IMR-90 (cell line): ENCODE measurements at regions not wholly inside any gene's neighbourhood (a gene's known extent, or its start where the extent isn't known, plus 50 kb on each side); places are given as distances from the start of the nearest gene placed in this dataset.

ENCODE experiments used
- ATAC-seq: fragments of 200-7000 bp; cut with Tn5 transposase; 2 replicates; pipeline ENCODE4 v1.9.1; 2020; ENCODE audit warnings: low read depth, mild to moderate bottlenecking, moderate library complexity
- BruUV-seq: library from RNA; stranded (reverse); fragments of 400-500 nt; replicated peaks from 2 replicates; lab custom pipeline; 2021; lab: Mats Ljungman, UMichigan
- CTCF ChIA-PET: fragments of 300-600 bp; formaldehyde crosslinking; extraction: SDS; loops from one replicate; lab custom pipeline; 2021; ENCODE audit warnings: antibody characterized with exemption; lab: Yijun Ruan, JAX
- POLR2A ChIA-PET: fragments of 300-600 bp; sonication (Branson Sonifier 250); formaldehyde crosslinking; loops from one replicate; lab custom pipeline; 2022; ENCODE audit warnings: antibody characterized with exemption; ENCODE audit not compliant: unreplicated experiment; lab: Charles Lee
- DNase-seq: peaks from one replicate; pipeline ENCODE4 v3.0.0; 2013
- H2AFZ ChIP-seq: replicated peaks from 2 replicates; pipeline ENCODE3; 2013; ENCODE audit warnings: low read length, mild to moderate bottlenecking; ENCODE audit not compliant: poor library complexity
- H2AK5ac ChIP-seq: 2 replicates; pipeline ENCODE4 v1.6.1; 2013; ENCODE audit warnings: low read depth, low read length, inconsistent platforms
- H2AK9ac ChIP-seq: replicated peaks from 2 replicates; pipeline ENCODE3; 2013; ENCODE audit warnings: mild to moderate bottlenecking, low read depth, low read length, moderate library complexity; ENCODE audit not compliant: poor library complexity
- H2BK120ac ChIP-seq: 2 replicates; pipeline ENCODE4 v1.6.1; 2013; ENCODE audit warnings: low read depth, low read length, inconsistent platforms
- H2BK15ac ChIP-seq: 3 replicates; pipeline ENCODE4 v1.6.1; 2013; ENCODE audit warnings: low read depth, low read length, inconsistent platforms
- H2BK20ac ChIP-seq: 2 replicates; pipeline ENCODE4 v1.6.1; 2013; ENCODE audit warnings: low read depth, mild to moderate bottlenecking, inconsistent platforms, low read length, moderate library complexity
- H2BK5ac ChIP-seq: 2 replicates; pipeline ENCODE4 v1.6.1; 2013; ENCODE audit warnings: mild to moderate bottlenecking, low read depth, low read length, inconsistent platforms; ENCODE audit not compliant: poor library complexity, severe bottlenecking
- H3K14ac ChIP-seq: replicated peaks from 2 replicates; pipeline ENCODE4 v1.6.1; 2013; ENCODE audit warnings: low read depth, low read length, inconsistent platforms
- H3K18ac ChIP-seq: 2 replicates; pipeline ENCODE4 v1.6.1; 2013; ENCODE audit warnings: low read depth, low read length, control low read depth
- H3K23ac ChIP-seq: 2 replicates; pipeline ENCODE4 v1.6.1; 2013; ENCODE audit warnings: low read depth, low read length, inconsistent platforms
- H3K27ac ChIP-seq: 2 replicates; pipeline ENCODE4 v1.5.1; 2013; ENCODE audit warnings: mild to moderate bottlenecking, control low read depth, low read length; ENCODE audit not compliant: insufficient read depth
- H3K27me3 ChIP-seq: 2 replicates; pipeline ENCODE4 v1.6.1; 2013; ENCODE audit warnings: low read length; ENCODE audit not compliant: control insufficient read depth, insufficient read depth
- H3K36me3 ChIP-seq: 2 replicates; pipeline ENCODE4 v1.6.1; 2013; ENCODE audit warnings: low read length, mixed read lengths; ENCODE audit not compliant: control insufficient read depth, insufficient read depth
- H3K4ac ChIP-seq: 2 replicates; pipeline ENCODE4 v1.6.1; 2013; ENCODE audit warnings: low read depth, low read length, inconsistent platforms
- H3K4me1 ChIP-seq: 2 replicates; pipeline ENCODE4 v1.6.1; 2013; ENCODE audit warnings: low read length, mixed read lengths; ENCODE audit not compliant: control insufficient read depth, insufficient read depth
- H3K4me2 ChIP-seq: 2 replicates; pipeline ENCODE4 v1.6.1; 2013; ENCODE audit warnings: low read depth, mild to moderate bottlenecking, control low read depth, low read length, moderate library complexity
- H3K4me3 ChIP-seq: 2 replicates; pipeline ENCODE4 v1.5.1; 2013; ENCODE audit warnings: low read depth, mild to moderate bottlenecking, control low read depth, low read length, moderate library complexity; ENCODE audit not compliant: insufficient read depth
- H3K56ac ChIP-seq: 2 replicates; pipeline ENCODE4 v1.6.1; 2013; ENCODE audit warnings: low read length, inconsistent platforms; ENCODE audit not compliant: insufficient read depth; ENCODE audit errors: extremely low read depth
- H3K79me1 ChIP-seq, 2 experiments: 2 replicates each; pipeline ENCODE4 v1.6.1; 2013; ENCODE audit warnings: low read length in 2 of 2, inconsistent platforms in 1 of 2, low read depth in 1 of 2
- H3K9ac ChIP-seq: 2 replicates; pipeline ENCODE4 v1.6.1; 2013; ENCODE audit warnings: low read depth, low read length, control low read depth
- H3K9me1 ChIP-seq: 2 replicates; pipeline ENCODE4 v1.6.1; 2013; ENCODE audit warnings: low read length, inconsistent platforms; ENCODE audit not compliant: insufficient read depth
- H3K9me3 ChIP-seq: 2 replicates; pipeline ENCODE4 v1.6.1; 2013; ENCODE audit warnings: low read length; ENCODE audit not compliant: control insufficient read depth, insufficient read depth
- H4K20me1 ChIP-seq: 2 replicates; pipeline ENCODE4 v1.6.1; 2013; ENCODE audit warnings: low read length, inconsistent platforms; ENCODE audit not compliant: insufficient read depth
- H4K5ac ChIP-seq: 2 replicates; pipeline ENCODE4 v1.6.1; 2013; ENCODE audit warnings: mild to moderate bottlenecking, low read depth, low read length, control low read depth
- H4K8ac ChIP-seq, 2 experiments: 2 replicates each; pipeline ENCODE4 v1.6.1; 2013; ENCODE audit warnings: low read depth in 2 of 2, low read length in 2 of 2, control low read depth in 1 of 2, inconsistent platforms in 1 of 2
- H4K91ac ChIP-seq: 2 replicates; pipeline ENCODE4 v1.6.1; 2013; ENCODE audit warnings: low read depth, low read length, inconsistent platforms; ENCODE audit not compliant: insufficient read depth
- CTCF ChIP-seq: conservative IDR thresholded peaks from 2 replicates; pipeline ENCODE4 v1.5.1; 2012; ENCODE audit warnings: mild to moderate bottlenecking, low read depth, low read length, improper control_type of control experiment
- ELK1 ChIP-seq: fragments of 150-350 bp; IDR thresholded peaks from 2 replicates; pipeline ENCODE4 v1.6.1; 2016; ENCODE audit warnings: low read depth, mild to moderate bottlenecking, low read length, moderate library complexity, borderline replicate concordance
- NFE2L2 ChIP-seq: fragments of 150-350 bp; IDR thresholded peaks from 2 replicates; pipeline ENCODE4 v1.6.1; 2016; ENCODE audit warnings: low read depth, mild to moderate bottlenecking, low read length
- RAD21 ChIP-seq: IDR thresholded peaks from 2 replicates; pipeline ENCODE4 v1.6.1; 2012; ENCODE audit warnings: low read length, improper control_type of control experiment
- RCOR1 ChIP-seq: IDR thresholded peaks from 2 replicates; pipeline ENCODE4 v1.6.1; 2012; ENCODE audit warnings: mild to moderate bottlenecking, low read length, improper control_type of control experiment; ENCODE audit not compliant: insufficient replicate concordance
- SMC3 ChIP-seq: fragments of 150-350 bp; IDR thresholded peaks from 2 replicates; pipeline ENCODE4 v1.6.1; 2016; ENCODE audit warnings: low read depth, mild to moderate bottlenecking, antibody characterized with exemption, low read length, moderate library complexity
- USF2 ChIP-seq: fragments of 150-350 bp; IDR thresholded peaks from 2 replicates; pipeline ENCODE4 v1.6.1; 2017; ENCODE audit warnings: mild to moderate bottlenecking, antibody characterized with exemption, low read length, low read depth
- WGBS, 2 experiments: methylation state at CpG; one replicate each; pipeline versions ENCODE4 v1.1.5 to v1.1.7; 2013; ENCODE audit warnings: missing lambda C conversion rate in 2 of 2; ENCODE audit not compliant: insufficient read length in 1 of 2; ENCODE audit errors: extremely low coverage in 2 of 2; 5-methylcytosine and 5-hydroxymethylcytosine counted together
- dilution Hi-C: fragments of 300-500 bp; cut with HindIII; formaldehyde crosslinking; loops from one replicate; pipeline ENCODE4 v1.14.3; 2018; ENCODE audit warnings: low sequenced_read_pairs; ENCODE audit not compliant: unreplicated experiment
- in situ Hi-C: fragments of 300-500 bp; cut with MboI; formaldehyde crosslinking; loops from 3 replicates; pipeline ENCODE4 v1.14.3; 2019; ENCODE audit warnings: low sequenced_read_pairs, inconsistent platforms, mixed read lengths
- intact Hi-C: fragments of 100-400 bp; cut with micrococcal nuclease; formaldehyde crosslinking; loops from 2 replicates; pipeline ENCODE4 v1.10.0; 2022

GRCh38 chr17:51423421-51424160 is 163.2 kb downstream of the UTP18 start:
- no peaks in the 10 kb centered on the region for H3K36me3 ChIP-seq
- no peak overlapping the region for H3K9ac ChIP-seq
- no CpG with 5 or more reads among the region's 3 CpGs for WGBS, 2 experiments
- no peak overlapping the region for H4K8ac ChIP-seq
- DNase-seq (no peak), ATAC-seq (no peak)
- no peak overlapping the region for H2AK5ac ChIP-seq
- no peak overlapping the region for H3K14ac ChIP-seq
- ChIA-PET POLR2A (no interaction called here), CTCF (no interaction called here)
- H3K4ac ChIP-seq, result no peak overlapping the region
- no peak overlapping the region for H2AK9ac ChIP-seq
- H2BK5ac ChIP-seq, result no peak overlapping the region
- H3K79me1 ChIP-seq, result no peaks in the 10 kb centered on the region
- no peaks in the 10 kb centered on the region for H3K4me1 ChIP-seq
- H3K18ac ChIP-seq, result no peak overlapping the region
- TF ChIP-seq NFE2L2 (no peak), USF2 (no peak), CTCF (no peak), ELK1 (no peak), RCOR1 (no peak), RAD21 (no peak), SMC3 (no peak)
- intact Hi-C loops (no loop called here), in situ Hi-C loops (no loop called here), dilution Hi-C loops (no loop called here)
- no peaks in the 10 kb centered on the region for H4K20me1 ChIP-seq
- no peak overlapping the region for H2BK120ac ChIP-seq
- H3K9me1 ChIP-seq, result no peaks in the 10 kb centered on the region
- no peak overlapping the region for H4K5ac ChIP-seq
- no peak overlapping the region for H3K27ac ChIP-seq
- no peaks in the 10 kb centered on the region for H3K27me3 ChIP-seq
- no peak overlapping the region for H2BK15ac ChIP-seq
- no peak overlapping the region for H3K4me3 ChIP-seq
- no peak overlapping the region for H2BK20ac ChIP-seq
- no TSS peak for BruUV-seq
- H3K23ac ChIP-seq, result no peak overlapping the region
- no peak overlapping the region for H3K56ac ChIP-seq
- H3K4me2 ChIP-seq, result no peak overlapping the region
- H3K9me3 ChIP-seq, result no peaks in the 10 kb centered on the region
- H2AFZ ChIP-seq, result no peak overlapping the region
- no peak overlapping the region for H4K91ac ChIP-seq
